Lower lobe of right lung (tissue), 2 donors: ENCODE measurements at regions not wholly inside any gene's neighbourhood (a gene's known extent, or its start where the extent isn't known, plus 50 kb on each side); places are given as distances from the start of the nearest gene placed in this dataset.
"Not testable (repeated sequence)": the region's sequence is repeated elsewhere in the genome, so short reads cannot be mapped to it uniquely, and the experiment has no call there.

Source experiments
- ATAC-seq, 2 donors: fragments of 200-7000 bp; cut with Tn5 transposase; one replicate each; pipeline ENCODE4 v1.9.1; 2020 to 2022; ENCODE audit warnings: mild to moderate bottlenecking in 2 of 2, moderate library complexity in 2 of 2
- DNase-seq: peaks from one replicate; pipeline ENCODE4 v3.0.0-alpha.2; 2020
- H3K27ac ChIP-seq: fragments of 200-600 bp; one replicate; pipeline ENCODE4 v1.8.0; 2022
- H3K27me3 ChIP-seq: fragments of 200-600 bp; one replicate; pipeline ENCODE4 v1.8.0; 2022; ENCODE audit warnings: low read depth
- H3K36me3 ChIP-seq: fragments of 200-600 bp; one replicate; pipeline ENCODE4 v1.8.0; 2022; ENCODE audit warnings: mild to moderate bottlenecking
- H3K4me1 ChIP-seq: fragments of 200-600 bp; one replicate; pipeline ENCODE4 v1.8.0; 2022
- H3K4me3 ChIP-seq: fragments of 200-600 bp; one replicate; pipeline ENCODE4 v1.8.0; 2022; ENCODE audit warnings: mild to moderate bottlenecking
- H3K9me3 ChIP-seq: fragments of 200-600 bp; one replicate; pipeline ENCODE4 v1.8.0; 2022
- CTCF ChIP-seq: fragments of 200-600 bp; IDR thresholded peaks from one replicate; pipeline ENCODE4 v1.8.0; 2022; ENCODE audit warnings: antibody characterized with exemption, mild to moderate bottlenecking
- intact Hi-C: fragments of 100-400 bp; cut with DNase I; formaldehyde crosslinking; loops from one replicate; pipeline ENCODE4 v1.11.0; 2022
- donor health status: DM: no; HTN: yes; CAD: no; lungs with severe emphysema.

- ATAC-seq, result no peak
- no peaks in the 10 kb centered on the region for H3K9me3 ChIP-seq
Observed at GRCh38 chr4:45215976-45216542, 489.7 kb upstream of the GNPDA2 start.

GRCh38 chr4:45208476-45208875, 482.1 kb upstream of the GNPDA2 start:
- H3K4me1 ChIP-seq, intact Hi-C loops, ATAC-seq, H3K9me3 ChIP-seq, H3K4me3 ChIP-seq, H3K27me3 ChIP-seq, H3K36me3 ChIP-seq, DNase-seq, H3K27ac ChIP-seq: not testable (repeated sequence)

More at GRCh38 chr4:45215976-45216542, 489.7 kb upstream of the GNPDA2 start:
- H3K36me3 ChIP-seq, result no peaks in the 10 kb centered on the region
- no peak overlapping the region for H3K27ac ChIP-seq
- intact Hi-C loops, result no loop called here
- no peaks in the 10 kb centered on the region for H3K27me3 ChIP-seq
- H3K4me3 ChIP-seq, result no peak overlapping the region
- H3K4me1 ChIP-seq, result no peaks in the 10 kb centered on the region
- TF ChIP-seq CTCF, result no peak
- DNase-seq, result no peak

- ATAC-seq, H3K27me3 ChIP-seq, H3K27ac ChIP-seq, H3K36me3 ChIP-seq, DNase-seq, H3K9me3 ChIP-seq, H3K4me3 ChIP-seq, H3K4me1 ChIP-seq, intact Hi-C loops: not testable (repeated sequence)
Observed at GRCh38 chr4:45207864-45208331, 481.5 kb upstream of the GNPDA2 start.

- DNase-seq, H3K27ac ChIP-seq, H3K4me1 ChIP-seq, H3K36me3 ChIP-seq, H3K9me3 ChIP-seq, intact Hi-C loops, ATAC-seq, H3K4me3 ChIP-seq, H3K27me3 ChIP-seq: not testable (repeated sequence)
Observed at GRCh38 chr4:45207241-45207863, 481.0 kb upstream of the GNPDA2 start.

- no peaks in the 10 kb centered on the region for H3K4me1 ChIP-seq
- H3K36me3 ChIP-seq, result no peaks in the 10 kb centered on the region
- no peak overlapping the region for H3K4me3 ChIP-seq
- intact Hi-C loops, result no loop called here
- no peaks in the 10 kb centered on the region for H3K9me3 ChIP-seq
- ATAC-seq (no peak), DNase-seq (no peak)
- H3K27ac ChIP-seq, result no peak overlapping the region
- TF ChIP-seq CTCF, result no peak
- H3K27me3 ChIP-seq, result no peaks in the 10 kb centered on the region
Observed at GRCh38 chr4:45199736-45200135, 473.4 kb upstream of the GNPDA2 start.

GRCh38 chr4:45188501-45188900, 462.1 kb upstream of the GNPDA2 start:
- H3K27me3 ChIP-seq, result no peaks in the 10 kb centered on the region
- H3K4me3 ChIP-seq, result no peak overlapping the region
- no peak overlapping the region for H3K27ac ChIP-seq
- TF ChIP-seq CTCF, result no peak
- ATAC-seq, result no peak
- no peak for DNase-seq
- H3K9me3 ChIP-seq, result no peaks in the 10 kb centered on the region
- intact Hi-C loops, result no loop called here
- H3K36me3 ChIP-seq, result no peaks in the 10 kb centered on the region
- H3K4me1 ChIP-seq, result no peaks in the 10 kb centered on the region

- DNase-seq (no peak), ATAC-seq (no peak)
- TF ChIP-seq CTCF, result no peak
- Histone ChIP-seq H3K27ac (no peak overlapping the region), H3K27me3 (no peaks in the 10 kb centered on the region), H3K4me3 (no peak overlapping the region), H3K36me3 (no peaks in the 10 kb centered on the region), H3K9me3 (no peaks in the 10 kb centered on the region), H3K4me1 (no peaks in the 10 kb centered on the region)
- intact Hi-C loops, result no loop called here
Observed at GRCh38 chr4:45186249-45186648, 459.9 kb upstream of the GNPDA2 start.
